ENCODE measurements at regions not wholly inside any gene's neighbourhood (a gene's known extent, or its start where the extent isn't known, plus 50 kb on each side); places are given as distances from the start of the nearest gene placed in this dataset.

DNA sequence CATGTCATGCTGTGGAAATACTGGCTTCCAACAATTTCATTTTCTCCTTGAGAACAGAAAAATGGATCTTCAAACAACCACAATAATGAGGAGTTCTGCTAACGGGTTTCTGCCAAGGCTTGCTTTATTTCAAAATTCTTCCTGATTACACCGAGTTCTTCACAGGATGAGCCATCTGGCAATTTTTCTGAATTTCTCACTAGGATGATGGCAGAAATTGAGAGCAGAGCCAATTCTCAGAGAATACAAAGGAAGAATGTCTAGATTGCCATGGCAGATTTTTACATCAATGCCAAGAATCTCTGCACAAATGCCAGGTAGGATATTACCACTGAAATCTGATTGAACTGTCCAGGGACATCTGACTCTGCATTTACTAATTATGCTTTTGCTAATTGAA lies 619.0 kb upstream of the CHRM3 start:
- H3K4me3 ChIP-seq (ENCODE audit: low read depth, low read length), result no peak overlapping the region
- no peak overlapping the region for H3K4me3 Mint-ChIP-seq (ENCODE audit: unreplicated experiment)
- POLR2A ChIA-PET, result no interaction called here
- no peaks in the 10 kb centered on the region for H3K27me3 Mint-ChIP-seq (ENCODE audit: insufficient read depth, unreplicated experiment)
- H3K27ac Mint-ChIP-seq (ENCODE audit: unreplicated experiment), result no peak overlapping the region
- no peak for DNase-seq
- H3K36me3 Mint-ChIP-seq (ENCODE audit: insufficient read depth, unreplicated experiment), result no peaks in the 10 kb centered on the region
- CTCF ChIA-PET, result no interaction called here
- no peaks in the 10 kb centered on the region for H3K9me3 ChIP-seq
- BruUV-seq (replicated peaks), result no TSS peak
- H3K4me1 Mint-ChIP-seq (ENCODE audit: low read depth, unreplicated experiment), result no peaks in the 10 kb centered on the region
- H3K4me1 ChIP-seq, result no peaks in the 10 kb centered on the region
- TF ChIP-seq, protein P1, sequence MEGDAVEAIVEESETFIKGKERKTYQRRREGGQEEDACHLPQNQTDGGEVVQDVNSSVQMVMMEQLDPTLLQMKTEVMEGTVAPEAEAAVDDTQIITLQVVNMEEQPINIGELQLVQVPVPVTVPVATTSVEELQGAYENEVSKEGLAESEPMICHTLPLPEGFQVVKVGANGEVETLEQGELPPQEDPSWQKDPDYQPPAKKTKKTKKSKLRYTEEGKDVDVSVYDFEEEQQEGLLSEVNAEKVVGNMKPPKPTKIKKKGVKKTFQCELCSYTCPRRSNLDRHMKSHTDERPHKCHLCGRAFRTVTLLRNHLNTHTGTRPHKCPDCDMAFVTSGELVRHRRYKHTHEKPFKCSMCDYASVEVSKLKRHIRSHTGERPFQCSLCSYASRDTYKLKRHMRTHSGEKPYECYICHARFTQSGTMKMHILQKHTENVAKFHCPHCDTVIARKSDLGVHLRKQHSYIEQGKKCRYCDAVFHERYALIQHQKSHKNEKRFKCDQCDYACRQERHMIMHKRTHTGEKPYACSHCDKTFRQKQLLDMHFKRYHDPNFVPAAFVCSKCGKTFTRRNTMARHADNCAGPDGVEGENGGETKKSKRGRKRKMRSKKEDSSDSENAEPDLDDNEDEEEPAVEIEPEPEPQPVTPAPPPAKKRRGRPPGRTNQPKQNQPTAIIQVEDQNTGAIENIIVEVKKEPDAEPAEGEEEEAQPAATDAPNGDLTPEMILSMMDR (IDR thresholded peaks at IDR 0.05; ENCODE audit: insufficient read depth in 1 of 2, low read depth in 1 of 2, low read length in 1 of 2, severe bottlenecking in 1 of 2, unreplicated experiment in 1 of 2), result no peak
- no peaks in the 10 kb centered on the region for H3K36me3 ChIP-seq (ENCODE audit: control insufficient read depth, insufficient read depth, low read length)
- no peaks in the 10 kb centered on the region for H3K27me3 ChIP-seq (replicated peaks; ENCODE audit: control insufficient read depth, insufficient read depth, low read length)
- intact Hi-C loops (cut with micrococcal nuclease; ENCODE audit: unreplicated experiment), result no loop called here
- peaks cover 26% of the 10 kb centered on the region for H3K9me3 Mint-ChIP-seq (ENCODE audit: unreplicated experiment)

DNA sequence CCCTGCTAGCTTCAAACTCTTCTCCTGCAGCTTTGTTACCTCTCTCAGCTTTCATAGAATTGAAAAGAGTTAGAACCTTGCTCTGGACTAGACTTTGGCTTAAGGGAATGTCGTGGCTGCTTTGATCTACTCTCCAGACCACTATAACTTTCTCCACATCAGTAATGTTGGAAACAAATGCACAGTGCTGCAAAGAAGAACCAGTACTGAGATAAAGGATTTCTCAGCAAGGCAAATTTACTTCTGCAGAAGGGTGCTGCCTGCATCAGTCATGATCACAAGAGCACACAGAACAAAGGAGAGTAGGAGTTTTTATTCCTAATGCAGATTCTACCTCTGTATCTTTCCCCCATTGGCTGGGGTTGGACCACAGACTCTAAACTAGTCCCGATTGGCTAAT lies 621.6 kb upstream of the CHRM3 start:
- DNase-seq, result no peak
- CTCF ChIA-PET, result no interaction called here
- H3K4me3 ChIP-seq (ENCODE audit: low read depth, low read length), result no peak overlapping the region
- Mint-ChIP-seq H3K27me3 (ENCODE audit: insufficient read depth, unreplicated experiment) (no peaks in the 10 kb centered on the region), H3K36me3 (ENCODE audit: insufficient read depth, unreplicated experiment) (no peaks in the 10 kb centered on the region), H3K27ac (ENCODE audit: unreplicated experiment) (no peak overlapping the region), H3K4me3 (ENCODE audit: unreplicated experiment) (no peak overlapping the region), H3K4me1 (ENCODE audit: low read depth, unreplicated experiment) (no peaks in the 10 kb centered on the region), H3K9me3 (ENCODE audit: unreplicated experiment) (peaks cover 26% of the 10 kb centered on the region)
- no peaks in the 10 kb centered on the region for H3K27me3 ChIP-seq (replicated peaks; ENCODE audit: control insufficient read depth, insufficient read depth, low read length)
- BruUV-seq (replicated peaks), result no TSS peak
- no peaks in the 10 kb centered on the region for H3K36me3 ChIP-seq (ENCODE audit: control insufficient read depth, insufficient read depth, low read length)
- H3K4me1 ChIP-seq, result no peaks in the 10 kb centered on the region
- intact Hi-C loops (cut with micrococcal nuclease; ENCODE audit: unreplicated experiment), result no loop called here
- no peaks in the 10 kb centered on the region for H3K9me3 ChIP-seq
- POLR2A ChIA-PET, result no interaction called here
- TF ChIP-seq, protein P1 (IDR thresholded peaks at IDR 0.05; ENCODE audit: insufficient read depth in 1 of 2, low read depth in 1 of 2, low read length in 1 of 2, severe bottlenecking in 1 of 2, unreplicated experiment in 1 of 2), result no peak

GRCh38 chr1:238753252-238753651 lies 633.1 kb upstream of the CHRM3 start:
- ChIA-PET CTCF (no interaction called here), POLR2A (no interaction called here)
- Mint-ChIP-seq H3K4me3 (ENCODE audit: unreplicated experiment) (no peak overlapping the region), H3K27me3 (ENCODE audit: insufficient read depth, unreplicated experiment) (no peaks in the 10 kb centered on the region), H3K36me3 (ENCODE audit: insufficient read depth, unreplicated experiment) (no peaks in the 10 kb centered on the region), H3K9me3 (ENCODE audit: unreplicated experiment) (peaks cover 10% of the 10 kb centered on the region), H3K4me1 (ENCODE audit: low read depth, unreplicated experiment) (peaks cover 6% of the 10 kb centered on the region), H3K27ac (ENCODE audit: unreplicated experiment) (no peak overlapping the region)
- DNase-seq, result no peak
- BruUV-seq (replicated peaks), result no TSS peak
- TF ChIP-seq, protein P1 (IDR thresholded peaks at IDR 0.05; ENCODE audit: insufficient read depth in 1 of 2, low read depth in 1 of 2, low read length in 1 of 2, severe bottlenecking in 1 of 2, unreplicated experiment in 1 of 2), result no peak
- no peak overlapping the region for H3K4me3 ChIP-seq (ENCODE audit: low read depth, low read length)
- H3K27me3 ChIP-seq (replicated peaks; ENCODE audit: control insufficient read depth, insufficient read depth, low read length), result no peaks in the 10 kb centered on the region
- intact Hi-C loops (cut with micrococcal nuclease; ENCODE audit: unreplicated experiment), result no loop called here
- no peaks in the 10 kb centered on the region for H3K9me3 ChIP-seq
- H3K36me3 ChIP-seq (ENCODE audit: control insufficient read depth, insufficient read depth, low read length), result no peaks in the 10 kb centered on the region
- H3K4me1 ChIP-seq, result no peaks in the 10 kb centered on the region

Measured in Caco-2 (cell line).